ENCODE measurements at regions not wholly inside any gene's neighbourhood (a gene's known extent, or its start where the extent isn't known, plus 50 kb on each side); places are given as distances from the start of the nearest gene placed in this dataset.

DNA sequence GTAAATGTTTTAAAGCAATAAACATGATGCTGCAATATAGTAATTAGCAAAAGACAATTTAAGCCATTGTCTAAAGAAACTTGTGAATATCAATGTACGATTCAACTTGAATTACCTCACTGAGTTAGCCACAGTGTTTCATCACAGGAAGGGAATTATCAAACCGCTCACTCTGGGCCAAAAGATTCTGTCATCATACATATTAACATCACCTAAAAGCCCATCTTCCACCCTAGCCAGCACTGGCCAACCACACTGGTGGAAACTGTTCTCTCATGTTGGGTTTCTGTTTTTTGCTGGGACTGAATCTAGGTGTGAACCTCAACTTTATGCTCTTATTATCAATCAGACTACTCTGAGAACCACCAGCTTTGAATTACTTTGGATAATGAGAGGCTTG, 497.7 kb upstream of the THBS1 start:
- no peak for DNase-seq (ENCODE audit: extremely low spot score)
- ChIA-PET CTCF (no interaction called here), POLR2A (no interaction called here)
- TF ChIP-seq, protein P1, sequence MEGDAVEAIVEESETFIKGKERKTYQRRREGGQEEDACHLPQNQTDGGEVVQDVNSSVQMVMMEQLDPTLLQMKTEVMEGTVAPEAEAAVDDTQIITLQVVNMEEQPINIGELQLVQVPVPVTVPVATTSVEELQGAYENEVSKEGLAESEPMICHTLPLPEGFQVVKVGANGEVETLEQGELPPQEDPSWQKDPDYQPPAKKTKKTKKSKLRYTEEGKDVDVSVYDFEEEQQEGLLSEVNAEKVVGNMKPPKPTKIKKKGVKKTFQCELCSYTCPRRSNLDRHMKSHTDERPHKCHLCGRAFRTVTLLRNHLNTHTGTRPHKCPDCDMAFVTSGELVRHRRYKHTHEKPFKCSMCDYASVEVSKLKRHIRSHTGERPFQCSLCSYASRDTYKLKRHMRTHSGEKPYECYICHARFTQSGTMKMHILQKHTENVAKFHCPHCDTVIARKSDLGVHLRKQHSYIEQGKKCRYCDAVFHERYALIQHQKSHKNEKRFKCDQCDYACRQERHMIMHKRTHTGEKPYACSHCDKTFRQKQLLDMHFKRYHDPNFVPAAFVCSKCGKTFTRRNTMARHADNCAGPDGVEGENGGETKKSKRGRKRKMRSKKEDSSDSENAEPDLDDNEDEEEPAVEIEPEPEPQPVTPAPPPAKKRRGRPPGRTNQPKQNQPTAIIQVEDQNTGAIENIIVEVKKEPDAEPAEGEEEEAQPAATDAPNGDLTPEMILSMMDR (IDR thresholded peaks at IDR 0.05; ENCODE audit: control extremely low read depth, extremely low read depth, low read depth, missing control alignments), result no peak

DNA sequence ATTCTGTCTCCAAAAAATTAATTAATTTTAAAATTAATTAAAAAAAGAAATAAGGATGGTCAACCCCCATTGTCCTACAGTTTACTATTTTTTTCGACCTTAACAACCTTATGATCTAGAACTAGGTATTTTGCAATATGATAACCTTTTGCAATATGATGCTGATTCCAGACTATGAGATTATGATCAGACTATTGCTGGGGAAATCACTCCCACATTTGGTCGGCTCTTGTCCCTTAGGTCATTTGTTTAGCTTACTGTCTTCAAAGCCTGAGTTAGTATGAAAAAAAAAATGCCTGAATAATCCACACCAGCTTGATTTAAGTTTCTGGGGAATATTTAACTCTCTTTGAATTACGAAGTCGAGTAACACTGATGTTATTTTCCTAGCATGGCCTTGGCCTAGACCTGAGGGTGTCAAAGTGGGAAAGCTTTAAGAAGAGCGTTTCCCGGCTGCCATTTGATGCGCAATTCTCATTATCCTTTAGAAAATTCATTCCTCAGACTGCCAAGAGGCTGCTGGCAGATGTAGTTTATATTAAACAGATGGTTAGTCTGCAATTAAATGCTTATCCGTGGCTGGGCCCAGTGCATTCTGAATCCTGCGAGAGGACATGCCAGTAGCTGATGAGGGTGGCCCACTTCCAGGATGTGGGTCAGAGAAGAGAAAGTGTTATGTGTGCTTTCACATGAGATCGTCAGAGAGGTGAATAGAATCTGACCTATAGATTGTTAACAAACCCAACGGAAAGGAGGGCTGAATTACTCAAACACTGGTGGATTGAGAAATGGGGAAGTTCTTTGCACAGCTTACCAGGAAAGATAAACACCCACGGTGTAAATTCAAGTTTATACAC, 496.0 kb upstream of the THBS1 start:
- DNase-seq (ENCODE audit: extremely low spot score), result no peak
- ChIA-PET POLR2A (no interaction called here), CTCF (interaction anchor here (1.6 kb wide), 1 partner anchor 15 kb away, joined by 4 read pairs; no protein-coding TSS in a partner anchor)
- TF ChIP-seq, protein P1 (IDR thresholded peaks at IDR 0.05; ENCODE audit: control extremely low read depth, extremely low read depth, low read depth, missing control alignments), result no peak

DNA sequence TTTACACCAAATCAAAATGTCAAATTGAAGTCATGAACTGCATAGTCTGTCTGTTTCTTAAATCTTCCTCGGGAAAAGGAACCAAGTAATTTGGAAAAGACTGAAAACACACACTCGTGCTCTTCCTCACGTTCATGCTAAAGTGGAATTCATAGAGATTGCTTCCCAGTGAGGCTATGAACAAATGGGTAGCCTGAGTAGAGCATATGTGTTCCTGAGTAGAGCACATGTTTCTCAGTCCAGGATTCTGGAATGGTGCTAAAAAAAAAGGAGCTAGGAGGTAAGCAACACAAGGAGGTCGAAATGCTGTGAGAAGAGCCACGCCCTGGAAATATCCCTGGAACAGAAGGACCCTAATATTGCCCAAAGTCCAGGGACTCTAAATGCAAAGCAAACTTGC, 494.2 kb upstream of the THBS1 start:
- no peak for DNase-seq (ENCODE audit: extremely low spot score)
- ChIA-PET POLR2A (no interaction called here), CTCF (no interaction called here)
- TF ChIP-seq, protein P1 (IDR thresholded peaks at IDR 0.05; ENCODE audit: control extremely low read depth, extremely low read depth, low read depth, missing control alignments), result no peak

DNA sequence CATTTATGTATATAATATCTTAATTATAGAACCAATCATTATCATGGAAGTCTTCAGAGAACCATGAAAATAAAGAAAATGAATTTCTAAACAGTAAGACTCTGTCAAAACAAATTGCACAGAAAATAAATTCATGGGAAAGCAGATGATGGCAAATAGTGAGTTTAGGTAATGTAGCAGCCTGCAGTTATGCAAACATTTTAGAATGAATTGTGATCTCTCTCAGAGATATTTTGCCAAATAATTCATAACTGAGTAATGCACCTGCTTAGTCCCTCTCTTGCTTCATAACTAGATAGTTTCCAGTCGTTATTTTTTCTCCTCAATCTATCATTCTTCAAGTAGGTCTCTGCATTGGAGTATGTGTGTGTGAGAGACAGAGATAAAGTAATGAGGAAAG, 492.7 kb upstream of the THBS1 start:
- TF ChIP-seq, protein P1 (IDR thresholded peaks at IDR 0.05; ENCODE audit: control extremely low read depth, extremely low read depth, low read depth, missing control alignments), result no peak
- ChIA-PET CTCF (no interaction called here), POLR2A (no interaction called here)
- no peak for DNase-seq (ENCODE audit: extremely low spot score)

DNA sequence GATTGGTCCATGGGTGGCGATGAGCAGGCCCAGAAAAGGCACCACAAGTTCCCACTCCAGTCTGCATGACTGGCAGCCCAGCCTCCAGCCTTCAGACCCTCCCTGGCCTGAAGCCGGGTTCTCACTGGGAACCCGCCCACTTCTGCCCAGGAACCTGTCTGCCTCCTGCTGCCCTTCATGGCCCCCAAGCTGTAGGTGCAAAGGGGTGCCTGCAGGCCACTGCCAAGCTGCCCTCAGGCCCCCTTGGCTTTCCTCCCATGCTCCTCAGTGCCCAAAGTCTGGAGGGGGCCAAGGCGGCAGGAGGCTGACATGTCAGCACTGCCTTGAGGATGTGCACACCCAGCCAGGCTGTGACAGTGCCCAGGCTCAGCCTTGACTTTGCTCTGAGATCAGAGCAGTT, 488.5 kb upstream of the THBS1 start:
- TF ChIP-seq, protein P1 (IDR thresholded peaks at IDR 0.05; ENCODE audit: control extremely low read depth, extremely low read depth, low read depth, missing control alignments), result no peak
- ChIA-PET POLR2A (no interaction called here), CTCF (no interaction called here)
- DNase-seq (ENCODE audit: extremely low spot score), result no peak

DNA sequence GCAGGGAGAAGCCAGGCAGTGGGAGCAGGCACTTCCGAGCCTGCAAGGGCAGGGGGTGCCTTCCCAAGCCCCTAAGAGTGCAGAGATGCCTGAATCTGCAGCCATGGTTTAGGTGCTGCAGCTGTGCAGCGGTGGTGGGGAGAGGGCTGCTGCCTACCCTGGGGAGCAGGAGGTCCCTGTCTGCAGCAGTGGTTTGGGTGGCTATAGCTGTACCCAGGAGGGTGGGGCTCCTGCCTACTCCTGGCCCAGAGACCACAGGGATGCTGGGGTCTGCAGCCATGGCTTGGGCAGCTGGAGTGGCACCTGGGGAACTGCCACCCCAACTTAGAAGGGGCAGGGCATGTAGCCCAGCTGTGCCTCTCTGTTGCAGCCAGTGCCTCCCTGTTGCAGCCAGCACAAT, 488.1 kb upstream of the THBS1 start:
- CTCF ChIA-PET, result no interaction called here
- POLR2A ChIA-PET, result no interaction called here
- TF ChIP-seq, protein P1 (IDR thresholded peaks at IDR 0.05; ENCODE audit: control extremely low read depth, extremely low read depth, low read depth, missing control alignments), result no peak
- no peak for DNase-seq (ENCODE audit: extremely low spot score)

All from GM10248 (cell line).